ENCODE measurements at regions not wholly inside any gene's neighbourhood (a gene's known extent, or its start where the extent isn't known, plus 50 kb on each side); places are given as distances from the start of the nearest gene placed in this dataset.

- intact Hi-C loops (cut with DNase I) = no loop called here
- Histone ChIP-seq H3K27me3 (no peaks in the 10 kb centered on the region), H3K36me3 (replicated peaks in 1 of 2) (no peaks in the 10 kb centered on the region), H3K27ac (no peak overlapping the region), H3K4me3 (no peak overlapping the region), H3K9me3 (replicated peaks in 1 of 3) (no peaks in the 10 kb centered on the region), H3K4me1 (replicated peaks in 1 of 2) (no peaks in the 10 kb centered on the region)
- TF ChIP-seq POLR2A (IDR thresholded peaks at IDR 0.05) (no peak), CTCF (IDR thresholded peaks at IDR 0.05) (no peak)
- 40 to 67% (median 52%) methylated on average over 2 of the region's 2 CpGs for WGBS, 4 donors
- no peak for DNase-seq
Measured at GRCh38 chrX:124573468-124573867, 227.1 kb downstream of the SH2D1A start.

GRCh38 chrX:124592744-124593143, 246.4 kb downstream of the SH2D1A start:
- Histone ChIP-seq H3K9me3 (replicated peaks in 1 of 3) (no peaks in the 10 kb centered on the region), H3K4me3 (no peak overlapping the region), H3K4me1 (replicated peaks in 1 of 2) (no peaks in the 10 kb centered on the region), H3K27me3 (no peaks in the 10 kb centered on the region), H3K36me3 (replicated peaks in 1 of 2) (no peaks in the 10 kb centered on the region), H3K27ac (no peak overlapping the region)
- intact Hi-C loops (cut with DNase I) = no loop called here
- TF ChIP-seq POLR2A (IDR thresholded peaks at IDR 0.05) (no peak), CTCF (IDR thresholded peaks at IDR 0.05) (no peak)
- no peak for DNase-seq

- DNase-seq = peak; percentile 24 to 53 (median 30)
- TF ChIP-seq CTCF (IDR thresholded peaks at IDR 0.05) (no peak), POLR2A (IDR thresholded peaks at IDR 0.05) (no peak)
- 50 to 69% (median 51%) methylated on average over 1 of the region's 1 CpG for WGBS, 4 donors
- Histone ChIP-seq H3K9me3 (replicated peaks in 1 of 3) (no peaks in the 10 kb centered on the region), H3K27ac (no peak overlapping the region), H3K27me3 (no peaks in the 10 kb centered on the region), H3K4me3 (no peak overlapping the region), H3K36me3 (replicated peaks in 1 of 2) (no peaks in the 10 kb centered on the region), H3K4me1 (replicated peaks in 1 of 2) (no peaks in the 10 kb centered on the region)
- intact Hi-C loops (cut with DNase I) = no loop called here
Measured at GRCh38 chrX:124594017-124594651, 247.8 kb downstream of the SH2D1A start.

GRCh38 chrX:124605511-124605910, 259.1 kb downstream of the SH2D1A start:
- no peak for TF ChIP-seq POLR2A (IDR thresholded peaks at IDR 0.05)
- no peak for TF ChIP-seq CTCF (IDR thresholded peaks at IDR 0.05)
- intact Hi-C loops (cut with DNase I) = no loop called here
- Histone ChIP-seq H3K9me3 (replicated peaks in 1 of 3) (no peaks in the 10 kb centered on the region), H3K27me3 (peaks cover 3% of the 10 kb centered on the region), H3K36me3 (replicated peaks in 1 of 2) (no peaks in the 10 kb centered on the region), H3K27ac (no peak overlapping the region), H3K4me3 (no peak overlapping the region), H3K4me1 (replicated peaks in 1 of 2) (no peaks in the 10 kb centered on the region)
- DNase-seq = no peak
- 83 to 94% (median 86%) methylated on average over 1 of the region's 1 CpG for WGBS, 4 donors

All from adrenal gland (tissue), 9 donors.